Left ventricle myocardium inferior (tissue), 1 donor: ENCODE measurements at regions not wholly inside any gene's neighbourhood (a gene's known extent, or its start where the extent isn't known, plus 50 kb on each side); places are given as distances from the start of the nearest gene placed in this dataset.

ENCODE experiments used
- DNase-seq: peaks from one replicate; pipeline ENCODE4 v3.0.0-alpha.2; 2020
- H3K27ac ChIP-seq: fragments of 200-600 bp; replicated peaks from 2 replicates; pipeline ENCODE4 v1.8.0; 2021
- H3K27me3 ChIP-seq: fragments of 200-600 bp; 2 replicates; pipeline ENCODE4 v1.8.0; 2021; ENCODE audit warnings: low read depth
- H3K36me3 ChIP-seq: fragments of 200-600 bp; 2 replicates; pipeline ENCODE4 v1.8.0; 2021
- H3K4me1 ChIP-seq: fragments of 200-600 bp; 2 replicates; pipeline ENCODE4 v1.8.0; 2021
- H3K4me3 ChIP-seq: fragments of 200-600 bp; 2 replicates; pipeline ENCODE4 v1.8.0; 2021; ENCODE audit warnings: mild to moderate bottlenecking, moderate library complexity
- H3K9me3 ChIP-seq: fragments of 200-600 bp; replicated peaks from 2 replicates; pipeline ENCODE4 v1.8.0; 2021
- intact Hi-C: fragments of 100-400 bp; cut with micrococcal nuclease; formaldehyde crosslinking; loops from one replicate; pipeline ENCODE4 v1.11.0; 2022
- TF ChIP-seq, protein P1 (sequence below): fragments of 200-600 bp; IDR thresholded peaks from 2 replicates; pipeline ENCODE4 v1.8.0; 2021; ENCODE audit warnings: antibody characterized with exemption, mild to moderate bottlenecking, borderline replicate concordance
- donor health status: DM: no; HTN: yes; CAD: no; lungs with severe emphysema.

DNA sequence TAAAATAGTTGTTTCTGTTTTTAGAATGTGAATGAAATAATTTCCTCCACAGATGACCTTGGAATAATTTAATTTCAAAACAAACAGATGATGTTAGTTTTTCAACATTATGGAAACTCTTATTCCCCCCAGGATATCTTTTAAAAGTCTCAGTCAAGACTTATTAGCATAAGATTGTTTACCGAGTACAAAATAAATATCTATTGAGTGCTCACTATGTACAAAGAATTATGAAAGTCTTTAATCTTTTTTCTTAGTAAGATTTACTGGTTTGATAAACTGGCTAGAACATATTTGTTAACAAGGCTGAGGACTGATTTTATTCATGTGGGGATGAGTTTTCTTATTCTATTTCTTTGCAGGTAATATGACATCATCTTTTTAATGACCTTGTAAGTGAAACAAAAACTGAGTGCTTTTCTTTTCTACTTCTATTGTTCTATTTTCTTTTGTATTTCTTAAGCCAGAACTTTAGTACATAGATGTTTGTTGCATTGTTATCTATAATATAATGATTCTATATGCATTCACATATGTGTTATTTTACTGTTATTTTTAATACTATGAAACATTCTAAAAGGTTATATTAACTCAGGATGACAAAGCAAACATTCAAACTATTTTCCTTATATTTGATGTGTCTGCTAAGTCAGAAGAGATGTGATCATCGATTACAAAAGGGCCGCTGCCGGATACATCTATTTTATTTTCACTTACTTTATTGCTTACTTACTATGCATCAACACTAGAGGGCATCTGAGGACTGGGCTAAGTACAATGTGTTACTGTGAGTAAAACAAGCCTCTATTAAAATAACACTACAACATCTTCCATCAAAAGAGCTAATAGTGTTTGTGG, 111.0 kb upstream of the ARHGAP42 start:
- peaks cover under 1% of the 10 kb centered on the region for H3K4me1 ChIP-seq
- no peak overlapping the region for H3K4me3 ChIP-seq
- DNase-seq: no peak
- H3K27ac ChIP-seq: no peak overlapping the region
- intact Hi-C loops: loop anchor here (2.0 to 5.0 kb wide), 3 partner anchors 106 to 355 kb away; no protein-coding TSS in a partner anchor
- no peaks in the 10 kb centered on the region for H3K27me3 ChIP-seq
- TF ChIP-seq, protein P1, sequence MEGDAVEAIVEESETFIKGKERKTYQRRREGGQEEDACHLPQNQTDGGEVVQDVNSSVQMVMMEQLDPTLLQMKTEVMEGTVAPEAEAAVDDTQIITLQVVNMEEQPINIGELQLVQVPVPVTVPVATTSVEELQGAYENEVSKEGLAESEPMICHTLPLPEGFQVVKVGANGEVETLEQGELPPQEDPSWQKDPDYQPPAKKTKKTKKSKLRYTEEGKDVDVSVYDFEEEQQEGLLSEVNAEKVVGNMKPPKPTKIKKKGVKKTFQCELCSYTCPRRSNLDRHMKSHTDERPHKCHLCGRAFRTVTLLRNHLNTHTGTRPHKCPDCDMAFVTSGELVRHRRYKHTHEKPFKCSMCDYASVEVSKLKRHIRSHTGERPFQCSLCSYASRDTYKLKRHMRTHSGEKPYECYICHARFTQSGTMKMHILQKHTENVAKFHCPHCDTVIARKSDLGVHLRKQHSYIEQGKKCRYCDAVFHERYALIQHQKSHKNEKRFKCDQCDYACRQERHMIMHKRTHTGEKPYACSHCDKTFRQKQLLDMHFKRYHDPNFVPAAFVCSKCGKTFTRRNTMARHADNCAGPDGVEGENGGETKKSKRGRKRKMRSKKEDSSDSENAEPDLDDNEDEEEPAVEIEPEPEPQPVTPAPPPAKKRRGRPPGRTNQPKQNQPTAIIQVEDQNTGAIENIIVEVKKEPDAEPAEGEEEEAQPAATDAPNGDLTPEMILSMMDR: peak; percentile 87
- H3K36me3 ChIP-seq: no peaks in the 10 kb centered on the region
- H3K9me3 ChIP-seq: no peaks in the 10 kb centered on the region

DNA sequence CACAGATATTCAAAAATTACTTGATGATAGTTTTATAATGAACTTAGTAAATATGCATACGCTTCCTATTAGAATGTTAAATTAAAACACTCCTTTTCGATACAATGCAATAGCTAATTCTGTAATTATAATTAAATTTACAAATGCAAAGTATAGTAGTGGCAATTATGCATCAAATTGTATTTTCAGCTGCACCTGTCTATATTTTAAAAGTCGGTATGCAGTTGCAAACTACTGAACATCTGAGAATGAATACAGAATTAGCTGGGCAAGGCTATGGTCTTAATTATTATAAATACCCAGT, 110.4 kb upstream of the ARHGAP42 start:
- Histone ChIP-seq H3K27ac (no peak overlapping the region), H3K9me3 (no peaks in the 10 kb centered on the region), H3K27me3 (no peaks in the 10 kb centered on the region), H3K4me3 (no peak overlapping the region), H3K36me3 (no peaks in the 10 kb centered on the region), H3K4me1 (peaks cover 4% of the 10 kb centered on the region)
- TF ChIP-seq, protein P1: no peak
- intact Hi-C loops: loop anchor here (2.0 to 5.0 kb wide), 2 partner anchors 106 to 278 kb away; no protein-coding TSS in a partner anchor
- DNase-seq: no peak

DNA sequence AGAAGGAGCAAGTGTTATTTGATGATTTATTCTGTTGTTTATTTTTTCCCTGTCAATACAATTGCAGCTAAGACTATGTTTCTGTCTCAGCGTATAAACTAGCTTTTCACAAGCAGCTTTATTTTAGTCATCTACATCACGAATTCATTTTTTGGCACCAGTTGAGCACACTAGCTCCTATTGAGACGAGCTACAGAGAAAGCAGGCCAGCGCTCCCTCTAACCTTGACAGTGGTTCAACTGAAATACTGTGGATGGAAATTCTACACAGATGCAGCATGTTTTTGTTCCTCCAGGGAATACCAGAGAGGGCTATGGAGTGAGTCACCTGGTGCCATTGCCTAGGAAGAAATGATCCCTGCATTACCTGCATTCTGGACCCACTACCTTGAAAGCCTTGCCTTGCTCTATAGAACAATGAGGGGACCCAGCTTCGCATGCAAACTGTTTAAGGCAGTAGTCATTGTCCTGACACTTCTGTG, 108.2 kb upstream of the ARHGAP42 start:
- H3K36me3 ChIP-seq: no peaks in the 10 kb centered on the region
- peaks cover 4% of the 10 kb centered on the region for H3K4me1 ChIP-seq
- no peak for DNase-seq
- H3K9me3 ChIP-seq: no peaks in the 10 kb centered on the region
- no peaks in the 10 kb centered on the region for H3K27me3 ChIP-seq
- H3K4me3 ChIP-seq: no peak overlapping the region
- H3K27ac ChIP-seq: peak overlapping the region; percentile 3
- intact Hi-C loops: loop anchor here (5.0 kb wide), 1 partner anchor 103 kb away; no protein-coding TSS in a partner anchor
- TF ChIP-seq, protein P1: no peak

DNA sequence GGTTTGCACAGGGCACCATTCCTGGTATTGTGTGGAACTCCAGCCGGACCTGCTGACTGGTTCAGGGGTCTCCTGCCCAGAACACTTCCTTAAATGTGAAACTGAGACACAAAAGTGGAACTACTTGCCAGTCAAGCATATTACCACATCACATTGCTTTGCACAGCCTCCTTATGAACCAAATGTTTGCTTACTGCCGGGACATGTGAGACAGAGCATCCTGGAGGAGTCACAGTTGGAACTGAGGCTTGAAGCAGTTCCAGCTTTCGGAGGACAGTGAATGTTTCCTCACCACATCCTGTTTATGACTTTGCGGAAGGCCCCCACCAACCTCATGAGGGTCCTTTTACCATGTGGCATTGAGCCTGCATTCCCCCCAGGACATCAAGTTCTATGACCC, 105.8 kb upstream of the ARHGAP42 start:
- Histone ChIP-seq H3K9me3 (no peaks in the 10 kb centered on the region), H3K36me3 (no peaks in the 10 kb centered on the region), H3K27me3 (no peaks in the 10 kb centered on the region), H3K4me3 (no peak overlapping the region), H3K27ac (no peak overlapping the region), H3K4me1 (peaks cover 17% of the 10 kb centered on the region)
- no peak for DNase-seq
- TF ChIP-seq, protein P1: no peak
- intact Hi-C loops: no loop called here

DNA sequence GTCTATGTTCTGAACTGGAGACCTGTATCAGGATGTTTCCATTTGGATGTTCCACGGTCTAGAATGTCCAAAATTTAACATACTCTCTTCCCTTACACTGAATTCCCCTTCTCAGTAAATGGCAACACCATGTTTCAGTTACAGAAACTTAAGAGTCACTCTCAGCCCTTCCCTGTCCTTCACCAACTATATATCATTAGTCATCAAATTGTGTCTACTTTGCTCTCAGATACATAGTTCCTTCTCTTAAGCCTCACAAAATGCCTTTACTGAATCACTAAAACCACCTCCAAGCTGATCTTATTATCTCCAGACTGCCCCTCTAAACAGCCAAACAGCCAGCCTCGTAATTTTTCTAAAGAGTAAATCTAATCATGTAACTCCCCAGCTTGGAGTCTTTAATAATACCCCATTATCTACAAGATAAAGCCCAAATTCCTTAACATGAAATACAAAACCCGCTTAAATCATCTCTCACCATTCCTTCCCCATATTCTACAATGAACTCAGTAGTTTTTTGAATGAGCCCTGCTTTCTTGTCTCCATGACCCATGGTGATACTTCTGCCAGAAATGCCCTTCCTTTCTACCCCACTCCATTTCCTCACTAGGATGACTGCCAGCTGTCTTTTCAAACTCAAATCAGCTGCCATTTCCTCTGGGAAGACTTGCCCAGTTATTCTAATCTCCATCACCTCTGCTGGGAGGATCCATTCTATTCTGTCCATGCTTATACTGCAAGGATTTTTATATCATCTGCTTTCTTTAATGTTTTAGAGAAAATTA, 102.7 kb upstream of the ARHGAP42 start:
- intact Hi-C loops: no loop called here

More for the DNA sequence above, 102.7 kb upstream of the ARHGAP42 start:
- no peaks in the 10 kb centered on the region for H3K9me3 ChIP-seq
- peaks cover 17% of the 10 kb centered on the region for H3K4me1 ChIP-seq
- no peak overlapping the region for H3K27ac ChIP-seq
- DNase-seq: no peak
- no peaks in the 10 kb centered on the region for H3K36me3 ChIP-seq
- H3K4me3 ChIP-seq: no peak overlapping the region
- TF ChIP-seq, protein P1: no peak
- H3K27me3 ChIP-seq: no peaks in the 10 kb centered on the region
